Activated CD4-positive, CD25-positive, alpha-beta regulatory T cell treated with anti-CD3 and anti-CD28 coated beads, Interleukin-2, amount 50 U/mL, for 72 hours (primary cell): ENCODE measurements at regions not wholly inside any gene's neighbourhood (a gene's known extent, or its start where the extent isn't known, plus 50 kb on each side); places are given as distances from the start of the nearest gene placed in this dataset.

Experiments used
- DNase-seq: peaks from one replicate; pipeline ENCODE4 v3.0.0; 2021

DNA sequence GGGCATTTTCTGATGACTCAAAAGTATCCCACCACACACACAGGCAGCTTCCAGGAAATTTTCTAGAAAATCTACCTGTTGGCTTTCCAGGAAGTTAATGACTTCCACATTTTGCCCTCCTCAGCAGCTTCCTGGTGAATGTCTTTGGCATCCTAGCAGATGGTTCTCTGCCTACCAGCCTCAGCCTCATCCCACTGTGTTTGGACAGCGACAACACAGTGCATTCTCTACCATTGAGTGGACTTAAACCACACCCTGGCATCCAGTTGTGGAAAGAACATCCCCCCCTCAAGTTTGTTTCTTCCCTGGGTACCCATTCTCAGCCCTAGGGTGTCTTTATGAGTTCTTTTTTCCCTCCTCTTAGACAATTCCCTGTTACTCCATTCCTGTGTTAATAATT lies 50.8 kb upstream of the GADL1 start:
- DNase-seq, result no peak

- DNase-seq, result no peak
Observed at GRCh38 chr3:30948426-30948825, 54.0 kb upstream of the GADL1 start.

DNA sequence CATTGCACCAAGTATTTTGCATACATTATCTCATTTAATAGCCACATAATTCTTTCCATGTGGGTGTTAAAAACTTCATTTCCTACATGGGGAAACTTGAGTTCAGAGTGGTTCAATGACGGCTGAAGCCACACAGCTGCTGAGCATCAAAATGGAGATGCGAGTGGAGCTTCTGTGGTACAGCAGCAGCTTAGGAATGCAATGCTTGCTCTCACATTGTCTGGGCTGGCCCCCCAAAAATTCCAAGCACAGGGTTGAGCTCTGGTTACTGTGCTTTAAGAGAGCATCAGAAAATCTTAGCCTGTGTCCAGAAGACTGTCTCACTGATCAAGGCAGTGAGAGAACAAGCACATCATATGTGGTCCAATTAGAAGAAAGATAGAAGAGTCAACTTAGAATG lies 57.4 kb upstream of the GADL1 start:
- DNase-seq, result no peak

DNA sequence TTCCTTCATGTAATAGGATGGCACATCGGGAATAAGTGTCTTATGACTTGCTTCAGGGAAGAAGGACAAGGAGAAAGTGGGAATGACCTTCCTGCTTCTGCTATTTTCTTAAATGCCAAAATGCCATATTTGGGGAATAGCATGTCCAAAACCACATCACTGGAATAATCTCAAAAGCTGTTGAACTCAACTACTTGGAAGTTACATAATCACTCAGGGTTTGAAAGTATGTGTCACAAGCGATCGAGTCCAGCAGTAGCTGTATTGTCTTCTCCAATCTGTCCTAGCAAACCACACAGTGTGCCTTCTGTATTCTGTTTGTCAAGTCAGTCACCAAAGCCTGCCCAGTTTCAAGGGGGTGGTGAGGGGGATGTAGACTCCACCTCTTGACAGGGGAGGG lies 58.3 kb upstream of the GADL1 start:
- DNase-seq, result no peak

DNA sequence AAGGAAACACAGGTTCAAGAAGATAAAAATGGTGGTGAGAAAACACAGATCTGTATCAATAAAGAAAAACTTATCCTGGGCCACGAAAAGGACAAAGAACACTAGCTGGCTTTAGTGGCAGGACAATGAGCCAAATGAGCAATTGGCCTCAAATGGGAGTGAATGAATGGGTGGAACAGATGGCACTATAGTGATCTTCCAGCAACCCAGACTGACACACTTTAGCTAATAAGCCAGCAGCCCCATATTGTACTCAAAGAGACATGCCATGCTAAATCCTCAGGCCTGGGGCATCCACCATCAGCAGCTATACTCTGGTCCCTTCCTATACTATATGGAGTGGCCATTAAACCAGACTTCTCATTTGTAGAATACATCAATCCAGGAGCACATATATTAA lies 60.0 kb upstream of the GADL1 start:
- no peak for DNase-seq

GRCh38 chr3:30962084-30962483 lies 67.6 kb upstream of the GADL1 start:
- no peak for DNase-seq

GRCh38 chr3:30962493-30962892 lies 68.0 kb upstream of the GADL1 start:
- no peak for DNase-seq

GRCh38 chr3:30963223-30963722 lies 68.8 kb upstream of the GADL1 start:
- DNase-seq, result no peak

DNA sequence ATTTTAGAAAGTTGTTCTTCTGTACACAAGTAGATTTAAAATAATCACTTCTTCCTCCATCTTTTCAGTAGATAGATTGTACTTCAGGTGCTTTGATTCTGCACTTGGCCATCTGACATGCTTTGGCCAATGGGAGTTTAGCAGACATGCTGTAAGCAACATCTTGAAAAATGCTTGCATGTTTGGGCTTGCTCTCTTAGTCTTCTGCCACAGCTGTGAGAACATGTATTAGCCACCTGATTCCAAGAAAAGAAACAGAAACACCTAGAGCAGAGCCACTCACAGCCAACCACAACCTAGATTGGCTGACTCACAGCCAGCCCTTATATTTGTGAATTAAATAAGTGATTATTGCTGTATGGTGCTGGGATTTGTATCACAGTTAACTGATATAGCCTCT lies 70.2 kb upstream of the GADL1 start:
- DNase-seq, result no peak

DNA sequence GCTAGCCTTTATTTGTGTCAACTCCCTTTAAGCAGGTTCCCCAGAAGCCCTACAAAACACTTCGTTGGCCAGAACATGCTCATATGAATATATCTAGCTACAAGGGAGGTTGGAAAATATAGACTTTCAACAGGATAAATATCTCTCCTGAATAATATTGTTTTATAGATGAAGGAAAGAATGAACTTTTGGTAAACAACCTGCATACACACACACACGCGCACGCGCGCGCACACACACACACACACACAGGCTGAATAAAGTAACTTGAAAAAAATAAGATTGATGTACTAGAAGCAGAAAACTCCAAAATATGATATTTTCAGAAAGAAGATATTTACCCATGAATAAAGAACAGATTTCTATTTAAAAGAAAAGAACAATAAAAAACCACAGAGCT lies 72.4 kb upstream of the GADL1 start:
- DNase-seq, result no peak

- DNase-seq, result no peak
Observed at GRCh38 chr3:30970183-30970582, 75.7 kb upstream of the GADL1 start.

GRCh38 chr3:30972449-30972848 lies 78.0 kb upstream of the GADL1 start:
- no peak for DNase-seq

DNA sequence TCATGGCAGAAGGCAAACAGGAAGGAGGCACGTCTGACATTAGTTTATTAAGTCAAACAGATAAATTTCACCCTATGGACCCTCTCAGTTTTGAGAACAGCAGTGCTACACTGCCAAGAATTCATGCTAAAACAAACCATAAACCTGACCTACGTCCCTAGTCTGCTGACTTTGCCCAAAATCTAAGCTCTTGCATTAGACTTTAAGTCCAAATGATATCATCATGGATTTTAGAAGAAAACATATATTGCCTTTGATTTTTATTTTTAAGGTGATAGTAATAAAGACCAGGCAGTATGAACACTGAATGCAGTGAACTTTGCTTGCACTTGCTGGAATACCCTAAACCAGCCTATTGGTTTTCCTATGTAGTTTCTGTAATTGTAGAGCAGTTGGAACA lies 79.6 kb upstream of the GADL1 start:
- no peak for DNase-seq

DNA sequence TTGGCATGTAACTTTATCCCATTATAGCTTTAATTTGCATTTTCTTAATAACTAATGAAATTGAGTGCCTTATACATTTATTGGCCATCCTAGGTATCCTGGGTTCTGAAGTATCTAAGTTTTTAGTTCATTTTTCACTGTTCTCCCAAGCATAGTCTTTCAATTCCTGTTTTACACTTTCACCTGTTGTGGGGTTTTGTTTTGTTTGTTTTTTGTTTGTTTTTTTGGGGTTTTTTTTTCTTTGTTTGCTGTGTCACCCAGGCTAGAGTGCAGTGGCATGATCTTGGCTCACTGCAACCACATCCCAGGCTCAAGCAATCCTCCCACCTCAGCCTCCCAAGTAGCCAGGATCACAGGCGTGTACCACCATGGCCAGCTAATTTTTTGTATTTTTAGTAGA lies 83.1 kb upstream of the GADL1 start:
- DNase-seq, result no peak

- no peak for DNase-seq
Observed at GRCh38 chr3:30980993-30981392, 86.5 kb upstream of the GADL1 start.

GRCh38 chr3:30982416-30983075 lies 88.1 kb upstream of the GADL1 start:
- DNase-seq, result no peak

- DNase-seq, result no peak
Observed at GRCh38 chr3:30984855-30985749, 90.6 kb upstream of the GADL1 start.

GRCh38 chr3:30986551-30986950 lies 92.1 kb upstream of the GADL1 start:
- no peak for DNase-seq

- DNase-seq, result no peak
Observed at GRCh38 chr3:30988769-30989168, 94.3 kb upstream of the GADL1 start.

GRCh38 chr3:30989276-30990030 lies 95.0 kb upstream of the GADL1 start:
- DNase-seq, result no peak

GRCh38 chr3:30996467-30996866 lies 102.0 kb upstream of the GADL1 start:
- no peak for DNase-seq

GRCh38 chr3:31002730-31003129 lies 108.3 kb upstream of the GADL1 start:
- no peak for DNase-seq

DNA sequence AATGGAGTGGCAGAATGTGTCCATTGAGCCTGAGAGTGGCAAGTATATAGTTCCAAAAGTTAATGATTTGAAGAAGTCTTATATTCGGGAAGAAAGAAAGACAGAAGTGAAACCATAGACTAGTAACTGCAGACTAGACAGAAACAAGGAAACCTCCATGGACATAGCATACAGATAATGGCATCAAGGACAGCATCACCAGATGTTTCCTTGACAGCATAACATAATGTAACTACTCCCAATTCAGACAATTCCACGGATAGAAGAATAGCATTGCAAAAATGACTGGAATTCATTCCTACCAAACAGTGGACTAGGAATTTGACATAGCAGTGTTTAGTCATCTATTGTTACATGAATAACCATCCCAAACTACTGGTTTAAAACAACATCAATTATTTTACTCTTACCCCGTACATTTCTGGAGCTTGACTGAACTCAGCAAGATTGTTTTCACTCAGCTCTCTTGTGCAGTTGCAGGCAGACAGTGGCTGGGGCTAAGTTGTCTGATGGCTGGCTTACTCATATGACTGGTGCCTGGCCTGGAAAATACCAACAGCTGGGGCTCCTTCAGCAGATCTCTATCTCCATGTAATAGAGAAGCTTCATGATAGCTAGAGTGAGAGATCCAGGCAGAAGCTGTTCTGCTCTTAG lies 109.7 kb upstream of the GADL1 start:
- DNase-seq, result no peak
